ENCODE measurements at regions not wholly inside any gene's neighbourhood (a gene's known extent, or its start where the extent isn't known, plus 50 kb on each side); places are given as distances from the start of the nearest gene placed in this dataset.

GRCh38 chr6:71496722-71497033, 208.1 kb downstream of the OGFRL1 start:
- TF ChIP-seq CTCF (IDR thresholded peaks at IDR 0.05; ENCODE audit: borderline replicate concordance, insufficient read depth, low read depth, low read length) = no peak
- no peak overlapping the region for H3K4me3 ChIP-seq (ENCODE audit: low read depth, low read length)

- no peak for TF ChIP-seq CTCF (IDR thresholded peaks at IDR 0.05; ENCODE audit: borderline replicate concordance, insufficient read depth, low read depth, low read length)
Observed at GRCh38 chr6:71498638-71499037, 210.0 kb downstream of the OGFRL1 start.

GRCh38 chr6:71499667-71500066, 211.1 kb downstream of the OGFRL1 start:
- no peak overlapping the region for H3K4me3 ChIP-seq (ENCODE audit: low read depth, low read length)
- TF ChIP-seq CTCF (IDR thresholded peaks at IDR 0.05; ENCODE audit: borderline replicate concordance, insufficient read depth, low read depth, low read length) = no peak

More at GRCh38 chr6:71498638-71499037, 210.0 kb downstream of the OGFRL1 start:
- H3K4me3 ChIP-seq (ENCODE audit: low read depth, low read length) = no peak overlapping the region

- no peak overlapping the region for H3K4me3 ChIP-seq (ENCODE audit: low read depth, low read length)
- TF ChIP-seq CTCF (IDR thresholded peaks at IDR 0.05; ENCODE audit: borderline replicate concordance, insufficient read depth, low read depth, low read length) = no peak
Observed at GRCh38 chr6:71502168-71502567, 213.6 kb downstream of the OGFRL1 start.

GRCh38 chr6:71502956-71503355, 214.3 kb downstream of the OGFRL1 start:
- TF ChIP-seq CTCF (IDR thresholded peaks at IDR 0.05; ENCODE audit: borderline replicate concordance, insufficient read depth, low read depth, low read length) = no peak
- no peak overlapping the region for H3K4me3 ChIP-seq (ENCODE audit: low read depth, low read length)

GRCh38 chr6:71507183-71507582, 218.6 kb downstream of the OGFRL1 start:
- no peak overlapping the region for H3K4me3 ChIP-seq (ENCODE audit: low read depth, low read length)
- TF ChIP-seq CTCF (IDR thresholded peaks at IDR 0.05; ENCODE audit: borderline replicate concordance, insufficient read depth, low read depth, low read length) = no peak

GRCh38 chr6:71509191-71510005, 220.8 kb downstream of the OGFRL1 start:
- no peak for TF ChIP-seq CTCF (IDR thresholded peaks at IDR 0.05; ENCODE audit: borderline replicate concordance, insufficient read depth, low read depth, low read length)
- H3K4me3 ChIP-seq (ENCODE audit: low read depth, low read length) = no peak overlapping the region

Measured in GM12875 (cell line).